ENCODE measurements at regions not wholly inside any gene's neighbourhood (a gene's known extent, or its start where the extent isn't known, plus 50 kb on each side); places are given as distances from the start of the nearest gene placed in this dataset.
"Not testable (repeated sequence)": the region's sequence is repeated elsewhere in the genome, so short reads cannot be mapped to it uniquely, and the experiment has no call there.

DNA sequence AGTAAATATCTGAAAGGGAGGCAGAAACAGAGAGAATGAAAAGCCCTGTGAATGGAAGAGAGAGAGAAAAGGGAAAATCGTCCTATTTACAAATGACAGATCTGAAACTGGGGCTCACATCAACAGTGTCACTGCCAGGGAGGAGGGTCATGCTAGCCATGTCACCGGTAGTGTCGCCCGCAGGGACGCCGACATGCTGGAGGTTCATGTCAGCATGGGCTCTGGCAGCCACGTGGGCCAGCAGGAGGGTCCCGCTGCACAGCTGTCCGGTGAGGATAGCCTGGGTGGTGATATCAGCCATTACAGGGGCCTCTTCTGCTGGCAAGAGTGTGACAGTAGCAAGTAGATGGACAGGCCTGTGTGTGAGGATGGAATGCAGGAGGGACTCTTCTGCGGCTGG is 738.6 kb upstream of the DEFB115 start:
- H3K4me3 ChIP-seq (ENCODE audit: low read depth, low read length, poor library complexity, severe bottlenecking); H3K79me2 ChIP-seq (ENCODE audit: insufficient read depth, low read length); H3K9me2 ChIP-seq (ENCODE audit: low read depth, low read length); H3K4me1 ChIP-seq (ENCODE audit: insufficient read depth, low read length, severe bottlenecking); H3K4me2 ChIP-seq (ENCODE audit: low read length); H3F3A ChIP-seq (ENCODE audit: insufficient read depth, low read length); H3K36me3 ChIP-seq (ENCODE audit: insufficient read depth, low read length); H3K9ac ChIP-seq (ENCODE audit: low read length); H3K9me3 ChIP-seq (ENCODE audit: low read length); H3K27ac ChIP-seq (ENCODE audit: low read depth, low read length, poor library complexity, severe bottlenecking); H4K20me1 ChIP-seq (ENCODE audit: insufficient read depth, low read length); H3K27me3 ChIP-seq (ENCODE audit: insufficient read depth, low read length); H2AFZ ChIP-seq (ENCODE audit: low read length): not testable (repeated sequence)

DNA sequence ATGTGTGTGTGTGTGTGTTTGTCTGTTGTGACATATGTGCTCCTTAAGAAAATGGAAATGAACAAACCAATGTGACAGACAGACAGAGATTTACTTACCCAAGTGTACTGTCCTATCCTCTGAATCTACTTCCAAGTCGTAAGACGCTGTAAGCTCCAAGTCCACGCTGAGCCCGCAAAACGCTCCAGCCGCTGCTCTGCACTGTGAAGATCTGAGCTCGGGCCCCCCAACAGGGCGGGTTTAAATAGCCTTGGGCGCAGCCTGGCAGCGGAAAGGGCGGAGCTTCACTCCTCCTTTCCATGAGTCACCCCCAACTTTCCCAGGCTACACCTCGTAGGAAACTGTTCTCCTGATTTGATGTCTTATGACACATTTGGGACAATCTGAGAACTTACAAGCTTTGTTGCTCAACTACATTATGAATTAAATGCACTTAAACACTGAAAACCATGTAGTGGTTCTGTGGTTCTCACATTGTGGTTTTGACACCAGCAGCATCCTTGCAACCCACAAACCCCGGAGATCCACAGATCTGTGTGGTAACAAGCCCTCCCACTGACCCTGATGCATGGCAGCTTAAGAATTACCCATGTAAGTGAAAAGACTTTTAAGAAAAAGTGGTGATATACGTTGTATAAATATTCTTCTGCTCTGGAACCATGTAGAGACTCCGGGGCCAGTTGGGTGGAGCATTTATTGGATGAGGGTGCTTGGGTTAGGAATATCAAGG is 735.6 kb upstream of the DEFB115 start:
- not testable (repeated sequence) for H3K9me3 ChIP-seq (ENCODE audit: low read length); H3K4me3 ChIP-seq (ENCODE audit: low read depth, low read length, poor library complexity, severe bottlenecking); H3F3A ChIP-seq (ENCODE audit: insufficient read depth, low read length); H3K36me3 ChIP-seq (ENCODE audit: insufficient read depth, low read length); H2AFZ ChIP-seq (ENCODE audit: low read length); H4K20me1 ChIP-seq (ENCODE audit: insufficient read depth, low read length); H3K9me2 ChIP-seq (ENCODE audit: low read depth, low read length); H3K27me3 ChIP-seq (ENCODE audit: insufficient read depth, low read length); H3K79me2 ChIP-seq (ENCODE audit: insufficient read depth, low read length); H3K9ac ChIP-seq (ENCODE audit: low read length); H3K27ac ChIP-seq (ENCODE audit: low read depth, low read length, poor library complexity, severe bottlenecking); H3K4me1 ChIP-seq (ENCODE audit: insufficient read depth, low read length, severe bottlenecking); H3K4me2 ChIP-seq (ENCODE audit: low read length)

DNA sequence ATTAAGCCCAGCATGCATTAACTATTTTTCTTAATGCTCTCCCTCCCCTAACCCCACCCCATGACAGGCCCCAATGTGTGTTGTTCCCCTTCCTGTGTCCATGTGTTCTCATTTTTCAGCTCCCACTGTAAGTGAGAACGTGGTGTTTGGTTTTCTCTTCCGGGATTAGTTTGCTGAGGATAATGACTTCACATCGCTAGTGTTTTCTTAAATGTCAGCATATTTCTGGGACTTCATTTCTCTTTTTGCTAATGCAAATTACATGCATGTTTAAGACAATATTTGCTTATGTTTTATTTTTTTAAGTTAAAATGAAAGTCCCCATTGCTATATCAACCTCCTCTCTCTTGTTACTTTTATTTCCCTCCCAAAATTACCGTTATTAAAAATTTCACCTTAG is 733.3 kb upstream of the DEFB115 start:
- H3K4me3 ChIP-seq (ENCODE audit: low read depth, low read length, poor library complexity, severe bottlenecking); H3K36me3 ChIP-seq (ENCODE audit: insufficient read depth, low read length); H3K27me3 ChIP-seq (ENCODE audit: insufficient read depth, low read length); H3K79me2 ChIP-seq (ENCODE audit: insufficient read depth, low read length); H3K9me3 ChIP-seq (ENCODE audit: low read length); H3K4me2 ChIP-seq (ENCODE audit: low read length); H3F3A ChIP-seq (ENCODE audit: insufficient read depth, low read length); H3K4me1 ChIP-seq (ENCODE audit: insufficient read depth, low read length, severe bottlenecking); H3K9ac ChIP-seq (ENCODE audit: low read length); H3K27ac ChIP-seq (ENCODE audit: low read depth, low read length, poor library complexity, severe bottlenecking); H3K9me2 ChIP-seq (ENCODE audit: low read depth, low read length); H4K20me1 ChIP-seq (ENCODE audit: insufficient read depth, low read length); H2AFZ ChIP-seq (ENCODE audit: low read length): not testable (repeated sequence)

DNA sequence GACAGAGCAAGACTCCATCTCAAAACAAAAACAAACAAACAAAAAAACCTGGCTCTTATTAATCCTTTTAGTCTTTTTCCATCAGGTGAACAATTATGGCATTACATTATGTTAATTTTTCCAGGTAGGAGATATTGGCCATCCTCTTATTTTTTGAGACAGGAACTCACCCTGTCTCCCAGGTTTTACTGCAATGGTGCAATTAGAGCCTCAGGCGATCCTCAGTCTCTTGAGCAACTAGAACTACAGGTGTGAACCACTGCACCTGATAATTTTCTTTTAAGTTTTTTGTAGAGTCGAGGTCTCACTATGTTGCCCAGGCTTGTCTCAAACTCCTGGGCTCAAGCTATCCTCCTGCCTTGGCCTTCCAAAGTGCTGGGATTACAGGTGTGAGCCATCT is 732.7 kb upstream of the DEFB115 start:
- not testable (repeated sequence) for H3F3A ChIP-seq (ENCODE audit: insufficient read depth, low read length); H3K27me3 ChIP-seq (ENCODE audit: insufficient read depth, low read length); H3K4me1 ChIP-seq (ENCODE audit: insufficient read depth, low read length, severe bottlenecking); H2AFZ ChIP-seq (ENCODE audit: low read length); H4K20me1 ChIP-seq (ENCODE audit: insufficient read depth, low read length); H3K27ac ChIP-seq (ENCODE audit: low read depth, low read length, poor library complexity, severe bottlenecking); H3K9ac ChIP-seq (ENCODE audit: low read length); H3K36me3 ChIP-seq (ENCODE audit: insufficient read depth, low read length); H3K4me2 ChIP-seq (ENCODE audit: low read length); H3K4me3 ChIP-seq (ENCODE audit: low read depth, low read length, poor library complexity, severe bottlenecking); H3K9me3 ChIP-seq (ENCODE audit: low read length); H3K79me2 ChIP-seq (ENCODE audit: insufficient read depth, low read length); H3K9me2 ChIP-seq (ENCODE audit: low read depth, low read length)

DNA sequence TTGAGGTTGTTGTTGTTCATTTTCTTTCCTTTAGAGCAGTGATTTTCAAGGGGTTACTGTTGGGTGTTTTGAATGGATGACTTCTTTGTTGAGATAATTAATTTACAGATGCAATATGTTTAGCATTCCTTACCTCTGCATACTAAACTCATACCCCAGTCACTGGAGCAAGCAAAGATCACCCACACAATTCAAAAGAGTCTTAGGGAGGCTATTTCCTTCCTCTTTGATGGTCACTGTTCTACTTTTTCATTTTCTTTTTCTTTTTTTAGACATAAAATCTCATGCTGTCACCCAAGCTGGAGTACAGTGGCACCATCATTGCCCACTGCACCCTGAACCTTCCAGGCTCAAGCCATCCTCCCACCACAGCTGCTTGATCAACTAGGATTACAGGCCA is 723.8 kb upstream of the DEFB115 start:
- not testable (repeated sequence) for H3F3A ChIP-seq (ENCODE audit: insufficient read depth, low read length); H3K79me2 ChIP-seq (ENCODE audit: insufficient read depth, low read length); H3K36me3 ChIP-seq (ENCODE audit: insufficient read depth, low read length); H3K9ac ChIP-seq (ENCODE audit: low read length); H4K20me1 ChIP-seq (ENCODE audit: insufficient read depth, low read length); H3K4me2 ChIP-seq (ENCODE audit: low read length); H3K4me1 ChIP-seq (ENCODE audit: insufficient read depth, low read length, severe bottlenecking); H3K27ac ChIP-seq (ENCODE audit: low read depth, low read length, poor library complexity, severe bottlenecking); H3K4me3 ChIP-seq (ENCODE audit: low read depth, low read length, poor library complexity, severe bottlenecking); H3K9me2 ChIP-seq (ENCODE audit: low read depth, low read length); H2AFZ ChIP-seq (ENCODE audit: low read length); H3K27me3 ChIP-seq (ENCODE audit: insufficient read depth, low read length); H3K9me3 ChIP-seq (ENCODE audit: low read length)

DNA sequence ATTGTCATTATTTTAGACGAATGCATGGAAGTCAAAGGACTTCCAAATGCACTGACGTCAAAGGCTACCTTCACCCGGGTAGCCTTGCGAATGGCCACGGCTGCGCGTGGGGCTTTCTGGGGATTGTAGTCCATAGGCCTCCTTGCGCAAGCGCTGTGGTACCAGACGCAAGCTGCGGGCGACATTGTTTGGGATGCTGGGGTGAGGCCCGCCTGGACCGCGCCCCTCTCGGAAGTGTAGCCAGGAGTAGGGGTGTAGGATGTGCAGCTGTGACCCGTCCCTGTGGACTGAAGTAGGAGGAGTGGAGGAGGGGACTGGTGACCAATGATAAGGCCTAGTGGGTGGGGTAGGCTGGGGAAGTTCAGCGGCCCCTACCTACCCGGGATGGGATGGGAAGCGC is 720.0 kb upstream of the DEFB115 start:
- not testable (repeated sequence) for H3K27ac ChIP-seq (ENCODE audit: low read depth, low read length, poor library complexity, severe bottlenecking); H3K79me2 ChIP-seq (ENCODE audit: insufficient read depth, low read length); H3K27me3 ChIP-seq (ENCODE audit: insufficient read depth, low read length); H3K9ac ChIP-seq (ENCODE audit: low read length); H3K9me2 ChIP-seq (ENCODE audit: low read depth, low read length); H3K4me2 ChIP-seq (ENCODE audit: low read length); H3K36me3 ChIP-seq (ENCODE audit: insufficient read depth, low read length); H3F3A ChIP-seq (ENCODE audit: insufficient read depth, low read length); H3K4me1 ChIP-seq (ENCODE audit: insufficient read depth, low read length, severe bottlenecking); H4K20me1 ChIP-seq (ENCODE audit: insufficient read depth, low read length); H3K9me3 ChIP-seq (ENCODE audit: low read length); H2AFZ ChIP-seq (ENCODE audit: low read length); H3K4me3 ChIP-seq (ENCODE audit: low read depth, low read length, poor library complexity, severe bottlenecking)

DNA sequence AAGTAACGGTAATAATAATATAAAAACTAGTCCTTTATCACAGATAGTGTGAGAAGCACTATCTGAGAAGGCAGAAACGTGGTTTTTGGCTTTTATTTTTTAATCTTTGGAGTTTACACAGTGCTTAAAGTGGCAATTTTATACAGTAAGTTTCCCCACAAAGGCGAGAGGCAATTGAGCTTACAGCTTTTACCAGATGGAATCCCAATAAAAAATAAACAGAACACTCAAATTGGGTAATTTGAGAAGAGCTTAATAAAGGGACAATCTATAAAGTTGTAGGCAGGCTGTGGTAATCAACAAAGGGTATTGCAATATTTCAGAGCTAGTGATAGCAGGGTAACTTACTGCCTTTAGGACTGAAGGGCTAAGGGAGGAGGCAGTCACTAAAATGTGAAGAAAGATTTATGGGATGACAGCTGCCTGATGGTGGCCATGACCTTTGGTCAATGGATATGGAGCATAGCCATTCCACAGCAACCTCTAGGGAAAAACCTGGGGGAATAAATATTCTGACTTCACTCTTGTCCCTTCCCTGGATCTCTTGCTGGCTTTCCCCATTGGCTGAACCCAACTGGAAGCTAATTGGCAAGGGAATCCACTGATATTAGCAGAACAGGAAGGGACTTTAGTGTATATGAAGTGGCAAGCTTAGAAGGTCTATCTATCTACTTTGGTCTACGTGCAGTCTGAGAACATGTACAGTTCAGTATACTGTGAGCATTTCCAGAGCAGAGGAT is 717.0 kb upstream of the DEFB115 start:
- not testable (repeated sequence) for H4K20me1 ChIP-seq (ENCODE audit: insufficient read depth, low read length); H3K4me1 ChIP-seq (ENCODE audit: insufficient read depth, low read length, severe bottlenecking); H3F3A ChIP-seq (ENCODE audit: insufficient read depth, low read length); H3K36me3 ChIP-seq (ENCODE audit: insufficient read depth, low read length); H2AFZ ChIP-seq (ENCODE audit: low read length); H3K4me3 ChIP-seq (ENCODE audit: low read depth, low read length, poor library complexity, severe bottlenecking); H3K9me2 ChIP-seq (ENCODE audit: low read depth, low read length); H3K79me2 ChIP-seq (ENCODE audit: insufficient read depth, low read length); H3K27me3 ChIP-seq (ENCODE audit: insufficient read depth, low read length); H3K9me3 ChIP-seq (ENCODE audit: low read length); H3K4me2 ChIP-seq (ENCODE audit: low read length); H3K9ac ChIP-seq (ENCODE audit: low read length); H3K27ac ChIP-seq (ENCODE audit: low read depth, low read length, poor library complexity, severe bottlenecking)
